ENCODE measurements at regions not wholly inside any gene's neighbourhood (a gene's known extent, or its start where the extent isn't known, plus 50 kb on each side); places are given as distances from the start of the nearest gene placed in this dataset.

GRCh38 chr3:106719077-106719476 is 658.2 kb upstream of the CCDC54 start:
- Histone ChIP-seq H3K4me3 (no peak overlapping the region), H3K4me1 (ENCODE audit: control insufficient read depth in 1 of 2, low read depth in 2 of 2) (no peaks in the 10 kb centered on the region), H3K9me3 (no peaks in the 10 kb centered on the region), H3K27ac (no peak overlapping the region), H3K27me3 (replicated peaks; ENCODE audit: insufficient read depth) (no peaks in the 10 kb centered on the region), H3K36me3 (no peaks in the 10 kb centered on the region)
- DNase-seq (ENCODE audit: low spot score) (no peak), ATAC-seq (ENCODE audit: insufficient number of reproducible peaks, low FRiP score, low read depth) (no peak)
- TF ChIP-seq CTCF (IDR thresholded peaks at IDR 0.05) = no peak

GRCh38 chr3:106719583-106719982 is 657.7 kb upstream of the CCDC54 start:
- Histone ChIP-seq H3K9me3 (no peaks in the 10 kb centered on the region), H3K4me1 (ENCODE audit: control insufficient read depth in 1 of 2, low read depth in 2 of 2) (no peaks in the 10 kb centered on the region), H3K27ac (no peak overlapping the region), H3K36me3 (no peaks in the 10 kb centered on the region), H3K27me3 (replicated peaks; ENCODE audit: insufficient read depth) (no peaks in the 10 kb centered on the region), H3K4me3 (no peak overlapping the region)
- no peak for TF ChIP-seq CTCF (IDR thresholded peaks at IDR 0.05)
- DNase-seq (ENCODE audit: low spot score) (no peak), ATAC-seq (ENCODE audit: insufficient number of reproducible peaks, low FRiP score, low read depth) (no peak)

- Histone ChIP-seq H3K4me1 (ENCODE audit: control insufficient read depth in 1 of 2, low read depth in 2 of 2) (no peaks in the 10 kb centered on the region), H3K36me3 (no peaks in the 10 kb centered on the region), H3K27ac (no peak overlapping the region), H3K27me3 (replicated peaks; ENCODE audit: insufficient read depth) (no peaks in the 10 kb centered on the region), H3K9me3 (no peaks in the 10 kb centered on the region), H3K4me3 (no peak overlapping the region)
- TF ChIP-seq CTCF (IDR thresholded peaks at IDR 0.05) = no peak
- ATAC-seq (ENCODE audit: insufficient number of reproducible peaks, low FRiP score, low read depth) (no peak), DNase-seq (ENCODE audit: low spot score) (no peak)
Measured at GRCh38 chr3:106720510-106720909, 656.7 kb upstream of the CCDC54 start.

- no peak for TF ChIP-seq CTCF (IDR thresholded peaks at IDR 0.05)
- Histone ChIP-seq H3K36me3 (no peaks in the 10 kb centered on the region), H3K27ac (no peak overlapping the region), H3K4me3 (no peak overlapping the region), H3K9me3 (no peaks in the 10 kb centered on the region), H3K4me1 (ENCODE audit: control insufficient read depth in 1 of 2, low read depth in 2 of 2) (peaks cover 4 to 6% of the 10 kb centered on the region in 2 donors), H3K27me3 (replicated peaks; ENCODE audit: insufficient read depth) (no peaks in the 10 kb centered on the region)
- ATAC-seq (ENCODE audit: insufficient number of reproducible peaks, low FRiP score, low read depth) = no peak
- no peak for DNase-seq (ENCODE audit: low spot score)
Measured at GRCh38 chr3:106725566-106725965, 651.7 kb upstream of the CCDC54 start.

GRCh38 chr3:106728315-106729098 is 648.7 kb upstream of the CCDC54 start:
- no peaks in the 10 kb centered on the region for H3K36me3 ChIP-seq
- H3K27me3 ChIP-seq (replicated peaks; ENCODE audit: insufficient read depth) = no peaks in the 10 kb centered on the region
- TF ChIP-seq CTCF (IDR thresholded peaks at IDR 0.05) = no peak
- H3K4me1 ChIP-seq (ENCODE audit: control insufficient read depth in 1 of 2, low read depth in 2 of 2) = peaks cover 4 to 6% of the 10 kb centered on the region in 2 donors
- ATAC-seq (ENCODE audit: insufficient number of reproducible peaks, low FRiP score, low read depth) (peak; percentile 78), DNase-seq (ENCODE audit: low spot score) (peak; percentile 21)
- peak overlapping the region; percentile 57 to 75 for H3K27ac ChIP-seq
- H3K4me3 ChIP-seq = peak overlapping the region; percentile 57
- no peaks in the 10 kb centered on the region for H3K9me3 ChIP-seq
